ENCODE measurements at regions not wholly inside any gene's neighbourhood (a gene's known extent, or its start where the extent isn't known, plus 50 kb on each side); places are given as distances from the start of the nearest gene placed in this dataset.

DNA sequence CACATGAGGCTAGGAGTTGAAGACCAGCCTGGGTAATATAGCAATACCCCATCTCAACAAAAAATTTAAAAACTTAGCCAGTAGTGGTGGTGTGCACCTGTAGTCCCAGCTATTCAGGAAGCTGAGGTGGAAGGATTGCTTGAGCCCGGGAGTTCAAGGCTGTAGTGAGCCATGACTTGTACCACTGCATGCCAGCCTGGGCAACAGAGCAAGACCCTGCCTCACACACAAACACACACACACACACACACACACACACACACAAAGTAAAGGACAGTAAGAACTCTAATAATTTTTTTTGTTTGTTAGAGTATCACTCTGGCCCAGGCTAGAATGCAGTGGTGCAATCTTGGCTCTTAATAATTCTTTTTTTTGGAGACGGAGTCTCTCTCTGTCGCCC lies 138.0 kb upstream of the SOD1 start:
- TF ChIP-seq, protein P1, sequence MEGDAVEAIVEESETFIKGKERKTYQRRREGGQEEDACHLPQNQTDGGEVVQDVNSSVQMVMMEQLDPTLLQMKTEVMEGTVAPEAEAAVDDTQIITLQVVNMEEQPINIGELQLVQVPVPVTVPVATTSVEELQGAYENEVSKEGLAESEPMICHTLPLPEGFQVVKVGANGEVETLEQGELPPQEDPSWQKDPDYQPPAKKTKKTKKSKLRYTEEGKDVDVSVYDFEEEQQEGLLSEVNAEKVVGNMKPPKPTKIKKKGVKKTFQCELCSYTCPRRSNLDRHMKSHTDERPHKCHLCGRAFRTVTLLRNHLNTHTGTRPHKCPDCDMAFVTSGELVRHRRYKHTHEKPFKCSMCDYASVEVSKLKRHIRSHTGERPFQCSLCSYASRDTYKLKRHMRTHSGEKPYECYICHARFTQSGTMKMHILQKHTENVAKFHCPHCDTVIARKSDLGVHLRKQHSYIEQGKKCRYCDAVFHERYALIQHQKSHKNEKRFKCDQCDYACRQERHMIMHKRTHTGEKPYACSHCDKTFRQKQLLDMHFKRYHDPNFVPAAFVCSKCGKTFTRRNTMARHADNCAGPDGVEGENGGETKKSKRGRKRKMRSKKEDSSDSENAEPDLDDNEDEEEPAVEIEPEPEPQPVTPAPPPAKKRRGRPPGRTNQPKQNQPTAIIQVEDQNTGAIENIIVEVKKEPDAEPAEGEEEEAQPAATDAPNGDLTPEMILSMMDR (IDR thresholded peaks at IDR 0.05), result no peak
- TF ChIP-seq POLR2A (IDR thresholded peaks at IDR 0.05) (no peak), POLR2AphosphoS5 (IDR thresholded peaks at IDR 0.05) (no peak)
- no peaks in the 10 kb centered on the region for H3K9me3 ChIP-seq
- no peak overlapping the region for H3K27ac ChIP-seq
- H3K27me3 ChIP-seq, result no peaks in the 10 kb centered on the region
- no peak overlapping the region for H3K4me3 ChIP-seq
- H3K4me1 ChIP-seq, result no peaks in the 10 kb centered on the region
- intact Hi-C loops (cut with DNase I; ENCODE audit: low total_unique reads), result no loop called here
- DNase-seq (ENCODE audit: low spot score in 2 of 2), result no peak
- no peaks in the 10 kb centered on the region for H3K36me3 ChIP-seq

DNA sequence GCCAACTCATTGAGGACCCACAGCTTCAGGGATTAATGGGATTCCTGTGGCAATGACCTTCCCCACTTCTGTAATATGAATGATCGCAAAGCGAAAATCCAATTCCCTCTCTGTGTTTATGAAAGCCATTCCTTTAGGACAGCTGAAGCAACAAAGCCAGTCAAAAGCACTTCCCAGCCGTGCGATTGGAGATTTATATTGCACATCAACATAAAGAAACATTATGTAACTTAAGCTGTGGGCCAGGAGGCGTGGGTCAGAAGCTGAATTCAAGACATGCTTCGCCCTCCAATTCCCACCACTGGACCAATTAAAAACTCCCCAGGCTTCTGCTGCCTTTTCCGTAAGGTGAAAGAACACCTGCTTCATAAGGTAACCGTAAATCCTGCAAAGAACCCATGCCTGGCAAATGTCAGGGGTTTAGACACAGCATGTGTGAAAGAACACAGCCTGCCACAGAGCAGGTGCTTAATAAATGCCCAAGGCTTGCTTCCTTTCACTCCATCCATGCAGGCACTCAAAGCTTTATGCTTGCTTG lies 138.9 kb upstream of the SOD1 start:
- Histone ChIP-seq H3K4me1 (no peaks in the 10 kb centered on the region), H3K36me3 (no peaks in the 10 kb centered on the region), H3K4me3 (no peak overlapping the region), H3K27ac (no peak overlapping the region), H3K9me3 (no peaks in the 10 kb centered on the region), H3K27me3 (no peaks in the 10 kb centered on the region)
- intact Hi-C loops (cut with DNase I; ENCODE audit: low total_unique reads), result no loop called here
- DNase-seq (ENCODE audit: low spot score in 2 of 2), result no peak
- TF ChIP-seq, protein P1 (IDR thresholded peaks at IDR 0.05), result no peak
- TF ChIP-seq POLR2A (IDR thresholded peaks at IDR 0.05) (no peak), POLR2AphosphoS5 (IDR thresholded peaks at IDR 0.05) (no peak)

DNA sequence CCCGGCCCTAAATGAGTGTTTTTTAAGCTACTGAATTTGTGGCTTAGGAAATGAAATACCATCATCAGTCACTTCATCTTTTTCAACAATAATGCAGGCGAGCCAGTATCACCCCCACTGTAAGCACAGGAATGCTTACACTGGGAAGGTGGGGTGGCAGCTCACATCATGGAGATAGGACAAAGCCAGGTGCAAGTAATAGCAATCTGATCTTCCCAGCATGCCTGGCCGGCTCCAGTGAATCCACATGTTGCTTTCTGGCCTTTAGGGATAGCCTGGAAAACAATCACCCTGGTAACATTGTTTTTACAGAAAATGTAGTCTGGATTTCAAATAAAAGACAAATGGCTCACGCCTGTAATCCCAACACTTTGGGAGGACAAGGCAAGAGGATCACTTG lies 140.9 kb upstream of the SOD1 start:
- Histone ChIP-seq H3K9me3 (no peaks in the 10 kb centered on the region), H3K4me3 (no peak overlapping the region), H3K27me3 (no peaks in the 10 kb centered on the region), H3K36me3 (no peaks in the 10 kb centered on the region), H3K27ac (no peak overlapping the region), H3K4me1 (no peaks in the 10 kb centered on the region)
- TF ChIP-seq POLR2A (IDR thresholded peaks at IDR 0.05), result no peak
- TF ChIP-seq, protein P1 (IDR thresholded peaks at IDR 0.05), result no peak
- TF ChIP-seq POLR2AphosphoS5 (IDR thresholded peaks at IDR 0.05), result no peak
- intact Hi-C loops (cut with DNase I; ENCODE audit: low total_unique reads), result loop anchor here (10.0 kb wide), 1 partner anchor 984 kb away; no protein-coding TSS in a partner anchor
- DNase-seq (ENCODE audit: low spot score in 2 of 2), result no peak

DNA sequence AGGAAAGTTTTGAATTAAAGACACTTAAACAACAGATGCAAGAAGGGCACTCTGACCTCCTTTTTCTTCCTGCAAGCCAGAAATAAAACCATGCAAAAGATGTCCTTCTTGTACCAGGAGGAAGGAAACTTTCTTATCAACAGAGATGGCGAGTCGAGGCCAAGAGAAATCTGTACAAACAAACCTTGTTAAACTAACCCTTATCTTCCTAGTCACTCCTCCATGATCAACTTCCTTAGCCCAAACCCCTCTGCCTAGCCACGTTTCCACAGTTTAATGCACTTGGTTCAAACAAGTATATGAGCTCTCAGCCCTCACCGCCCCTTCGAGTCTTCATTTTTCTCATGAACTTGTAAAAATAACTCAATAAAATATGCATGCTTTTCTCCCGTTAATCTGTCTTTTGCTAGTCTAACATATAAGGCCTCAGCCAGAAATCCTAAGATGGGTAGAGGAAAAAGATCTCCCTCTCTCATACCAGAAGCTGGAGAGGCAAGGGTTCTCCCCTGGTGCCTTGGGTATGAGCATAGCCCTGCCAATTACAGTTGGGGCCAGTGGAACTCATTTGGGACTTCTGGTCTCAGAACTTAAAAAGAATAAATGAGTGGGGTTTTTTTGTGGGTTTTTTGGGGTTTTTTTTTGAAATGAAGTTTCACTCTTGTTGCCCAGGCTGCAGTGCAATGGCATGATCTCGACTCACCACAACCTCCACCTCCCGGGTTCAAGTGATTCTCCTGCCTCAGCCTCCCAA lies 141.7 kb upstream of the SOD1 start:
- no peaks in the 10 kb centered on the region for H3K9me3 ChIP-seq
- intact Hi-C loops (cut with DNase I; ENCODE audit: low total_unique reads), result loop anchor here (10.0 kb wide), 1 partner anchor 983 kb away; no protein-coding TSS in a partner anchor
- no peak for DNase-seq (ENCODE audit: low spot score in 2 of 2)

DNA sequence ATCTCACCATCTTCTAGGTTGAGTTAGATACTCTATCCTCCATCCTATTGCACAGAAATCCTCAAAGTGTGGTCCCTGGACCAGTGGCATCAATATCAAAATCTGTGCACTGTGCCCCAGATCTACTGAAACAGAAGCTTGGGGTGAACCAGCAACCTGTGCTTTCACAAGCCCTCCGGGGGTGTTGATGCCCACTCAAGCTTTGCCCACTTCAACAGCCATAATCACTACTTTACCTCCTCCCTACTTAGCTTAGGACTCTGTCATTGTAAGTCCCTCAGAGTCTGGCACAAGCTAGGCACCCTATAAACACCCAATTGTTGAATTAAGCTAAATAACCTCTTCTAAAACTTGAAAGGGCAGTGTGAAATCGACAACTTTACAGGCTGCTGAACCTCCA lies 144.2 kb upstream of the SOD1 start:
- no peaks in the 10 kb centered on the region for H3K27me3 ChIP-seq
- H3K4me1 ChIP-seq, result no peaks in the 10 kb centered on the region
- no peaks in the 10 kb centered on the region for H3K9me3 ChIP-seq
- no peak for DNase-seq (ENCODE audit: low spot score in 2 of 2)
- H3K4me3 ChIP-seq, result no peak overlapping the region
- TF ChIP-seq POLR2A (IDR thresholded peaks at IDR 0.05), result no peak
- TF ChIP-seq POLR2AphosphoS5 (IDR thresholded peaks at IDR 0.05), result no peak
- no peaks in the 10 kb centered on the region for H3K36me3 ChIP-seq
- intact Hi-C loops (cut with DNase I; ENCODE audit: low total_unique reads), result loop anchor here (10.0 kb wide), 1 partner anchor 980 kb away; no protein-coding TSS in a partner anchor
- no peak overlapping the region for H3K27ac ChIP-seq

More for the DNA sequence above, 141.7 kb upstream of the SOD1 start:
- Histone ChIP-seq H3K4me1 (no peaks in the 10 kb centered on the region), H3K27ac (no peak overlapping the region), H3K36me3 (no peaks in the 10 kb centered on the region), H3K27me3 (no peaks in the 10 kb centered on the region), H3K4me3 (no peak overlapping the region)
- TF ChIP-seq POLR2AphosphoS5 (IDR thresholded peaks at IDR 0.05), result no peak
- TF ChIP-seq, protein P1 (IDR thresholded peaks at IDR 0.05), result no peak
- TF ChIP-seq POLR2A (IDR thresholded peaks at IDR 0.05), result no peak
